Nephron progenitor cell (in vitro differentiated cells): ENCODE measurements at regions not wholly inside any gene's neighbourhood (a gene's known extent, or its start where the extent isn't known, plus 50 kb on each side); places are given as distances from the start of the nearest gene placed in this dataset.

Experiments used
- DNase-seq: peaks from one replicate; pipeline ENCODE4 v3.0.0; 2021
- H3K27ac Mint-ChIP-seq: 2 replicates; pipeline ENCODE4 v1.8.0; 2021; ENCODE audit warnings: mild to moderate bottlenecking, moderate library complexity, mixed read lengths
- H3K27me3 Mint-ChIP-seq: 2 replicates; pipeline ENCODE4 v1.8.0; 2021; ENCODE audit warnings: mild to moderate bottlenecking, low read depth, mixed read lengths; ENCODE audit not compliant: poor library complexity
- H3K36me3 Mint-ChIP-seq: 2 replicates; pipeline ENCODE4 v1.8.0; 2021; ENCODE audit warnings: low read depth, mixed read lengths
- H3K4me1 Mint-ChIP-seq: 2 replicates; pipeline ENCODE4 v1.8.0; 2021; ENCODE audit warnings: mixed read lengths
- H3K4me3 Mint-ChIP-seq: 2 replicates; pipeline ENCODE4 v1.8.0; 2021; ENCODE audit warnings: mild to moderate bottlenecking, moderate library complexity, mixed read lengths
- H3K9me3 Mint-ChIP-seq: 2 replicates; pipeline ENCODE4 v1.8.0; 2021; ENCODE audit warnings: mild to moderate bottlenecking, moderate library complexity, mixed read lengths
- CTCF ChIP-seq: fragments of 200-600 bp; sonication (generic); IDR thresholded peaks from 2 replicates; pipeline ENCODE4 v1.5.0; 2021; ENCODE audit warnings: antibody characterized with exemption

GRCh38 chr10:57844387-57844998 is 423.2 kb downstream of the IPMK start:
- DNase-seq = no peak
- Mint-ChIP-seq H3K27me3 (no peaks in the 10 kb centered on the region), H3K4me1 (peaks cover 4% of the 10 kb centered on the region), H3K9me3 (peaks cover 6% of the 10 kb centered on the region), H3K27ac (no peak overlapping the region), H3K36me3 (no peaks in the 10 kb centered on the region), H3K4me3 (no peak overlapping the region)
- no peak for TF ChIP-seq CTCF

GRCh38 chr10:57830877-57831560 is 436.7 kb downstream of the IPMK start:
- Mint-ChIP-seq H3K4me3 (no peak overlapping the region), H3K27me3 (no peaks in the 10 kb centered on the region), H3K27ac (no peak overlapping the region), H3K4me1 (no peaks in the 10 kb centered on the region), H3K36me3 (no peaks in the 10 kb centered on the region), H3K9me3 (no peaks in the 10 kb centered on the region)
- no peak for DNase-seq
- no peak for TF ChIP-seq CTCF

GRCh38 chr10:57825015-57825414 is 442.7 kb downstream of the IPMK start:
- H3K27ac Mint-ChIP-seq = no peak overlapping the region

GRCh38 chr10:57823398-57823797 is 444.3 kb downstream of the IPMK start:
- Mint-ChIP-seq H3K27ac (no peak overlapping the region), H3K27me3 (no peaks in the 10 kb centered on the region), H3K4me1 (no peaks in the 10 kb centered on the region), H3K9me3 (no peaks in the 10 kb centered on the region), H3K36me3 (no peaks in the 10 kb centered on the region), H3K4me3 (no peak overlapping the region)
- no peak for TF ChIP-seq CTCF
- DNase-seq = no peak

More at GRCh38 chr10:57825015-57825414, 442.7 kb downstream of the IPMK start:
- H3K4me1 Mint-ChIP-seq = no peaks in the 10 kb centered on the region
- H3K4me3 Mint-ChIP-seq = no peak overlapping the region
- no peak for DNase-seq
- H3K36me3 Mint-ChIP-seq = no peaks in the 10 kb centered on the region
- no peaks in the 10 kb centered on the region for H3K9me3 Mint-ChIP-seq
- H3K27me3 Mint-ChIP-seq = no peaks in the 10 kb centered on the region
- TF ChIP-seq CTCF = no peak

- H3K4me3 Mint-ChIP-seq = no peak overlapping the region
- H3K4me1 Mint-ChIP-seq = no peaks in the 10 kb centered on the region
- DNase-seq = no peak
- TF ChIP-seq CTCF = no peak
- H3K27ac Mint-ChIP-seq = no peak overlapping the region
- H3K9me3 Mint-ChIP-seq = no peaks in the 10 kb centered on the region
- H3K27me3 Mint-ChIP-seq = no peaks in the 10 kb centered on the region
- no peaks in the 10 kb centered on the region for H3K36me3 Mint-ChIP-seq
Measured at GRCh38 chr10:57822965-57823364, 444.7 kb downstream of the IPMK start.

- H3K36me3 Mint-ChIP-seq = no peaks in the 10 kb centered on the region
- no peak for DNase-seq
- H3K27me3 Mint-ChIP-seq = peaks cover 4% of the 10 kb centered on the region
- H3K9me3 Mint-ChIP-seq = no peaks in the 10 kb centered on the region
- no peak overlapping the region for H3K4me3 Mint-ChIP-seq
- no peak for TF ChIP-seq CTCF
- H3K4me1 Mint-ChIP-seq = no peaks in the 10 kb centered on the region
- no peak overlapping the region for H3K27ac Mint-ChIP-seq
Measured at GRCh38 chr10:57818522-57818921, 449.2 kb downstream of the IPMK start.
